AG04449 (cell line): ENCODE measurements at regions not wholly inside any gene's neighbourhood (a gene's known extent, or its start where the extent isn't known, plus 50 kb on each side); places are given as distances from the start of the nearest gene placed in this dataset.

Experiments
- CTCF ChIA-PET: fragments of 350-600 bp; formaldehyde crosslinking; extraction: SDS; loops from one replicate; lab custom pipeline; 2021; ENCODE audit warnings: antibody characterized with exemption; lab: Yijun Ruan, JAX
- POLR2A ChIA-PET: fragments of 400-600, 350-600 bp; formaldehyde crosslinking; extraction: SDS; loops from one replicate; lab custom pipeline; 2020; ENCODE audit warnings: antibody characterized with exemption, inconsistent platforms; lab: Yijun Ruan, JAX
- DNase-seq: peaks from one replicate; pipeline ENCODE4 v3.0.0-alpha.2; 2010; ENCODE audit warnings: low read depth, low spot score
- H3K4me3 ChIP-seq: 2 replicates; pipeline ENCODE4 v1.5.1; 2011; ENCODE audit warnings: low read depth, mild to moderate bottlenecking, control low read depth, low read length
- CTCF ChIP-seq: IDR thresholded peaks from one replicate; pipeline ENCODE4 v1.5.1; 2011; ENCODE audit warnings: mild to moderate bottlenecking, moderate library complexity, low read length, control low read depth, inconsistent platforms; ENCODE audit not compliant: insufficient read depth; ENCODE audit errors: missing control alignments

- POLR2A ChIA-PET: interaction anchor here (0.7 to 2.1 kb wide), 9 partner anchors 16 to 555 kb away, joined by 3 to 11 read pairs (median 4); no protein-coding TSS in a partner anchor
- DNase-seq: peak; percentile 71
- CTCF ChIA-PET: interaction anchor here (0.9 to 1.3 kb wide), 4 partner anchors 11 to 122 kb away, joined by 3 to 4 read pairs (median 4); no protein-coding TSS in a partner anchor
- no peak overlapping the region for H3K4me3 ChIP-seq
- TF ChIP-seq CTCF: no peak
These were observed 164.9 kb downstream of the DLEU7 start for GRCh38 chr13:50678464-50679162.

GRCh38 chr13:50679321-50679720, 164.2 kb downstream of the DLEU7 start:
- no peak for TF ChIP-seq CTCF
- no peak for DNase-seq
- H3K4me3 ChIP-seq: no peak overlapping the region
- POLR2A ChIA-PET: interaction anchor here (2.1 kb wide), 1 partner anchor 90 kb away, joined by 11 read pairs; no protein-coding TSS in a partner anchor
- CTCF ChIA-PET: no interaction called here

GRCh38 chr13:50682002-50682401, 161.5 kb downstream of the DLEU7 start:
- ChIA-PET POLR2A (no interaction called here), CTCF (no interaction called here)
- TF ChIP-seq CTCF: no peak
- no peak overlapping the region for H3K4me3 ChIP-seq
- no peak for DNase-seq

GRCh38 chr13:50682966-50683365, 160.5 kb downstream of the DLEU7 start:
- H3K4me3 ChIP-seq: no peak overlapping the region
- ChIA-PET CTCF (no interaction called here), POLR2A (no interaction called here)
- no peak for TF ChIP-seq CTCF
- DNase-seq: no peak

- no peak for TF ChIP-seq CTCF
- ChIA-PET POLR2A (no interaction called here), CTCF (no interaction called here)
- no peak overlapping the region for H3K4me3 ChIP-seq
- no peak for DNase-seq
These were observed 159.1 kb downstream of the DLEU7 start for GRCh38 chr13:50684366-50684765.

GRCh38 chr13:50685491-50685890, 158.0 kb downstream of the DLEU7 start:
- CTCF ChIA-PET: interaction anchor here (0.9 to 1.6 kb wide), 2 partner anchors 9 to 35 kb away, joined by 3 to 4 read pairs; no protein-coding TSS in a partner anchor
- POLR2A ChIA-PET: interaction anchor here (0.5 kb wide), 1 partner anchor 542 kb away, joined by 3 read pairs; no protein-coding TSS in a partner anchor

More at GRCh38 chr13:50685491-50685890, 158.0 kb downstream of the DLEU7 start:
- no peak for TF ChIP-seq CTCF
- H3K4me3 ChIP-seq: no peak overlapping the region
- no peak for DNase-seq
